ENCODE measurements at regions not wholly inside any gene's neighbourhood (a gene's known extent, or its start where the extent isn't known, plus 50 kb on each side); places are given as distances from the start of the nearest gene placed in this dataset.

DNA sequence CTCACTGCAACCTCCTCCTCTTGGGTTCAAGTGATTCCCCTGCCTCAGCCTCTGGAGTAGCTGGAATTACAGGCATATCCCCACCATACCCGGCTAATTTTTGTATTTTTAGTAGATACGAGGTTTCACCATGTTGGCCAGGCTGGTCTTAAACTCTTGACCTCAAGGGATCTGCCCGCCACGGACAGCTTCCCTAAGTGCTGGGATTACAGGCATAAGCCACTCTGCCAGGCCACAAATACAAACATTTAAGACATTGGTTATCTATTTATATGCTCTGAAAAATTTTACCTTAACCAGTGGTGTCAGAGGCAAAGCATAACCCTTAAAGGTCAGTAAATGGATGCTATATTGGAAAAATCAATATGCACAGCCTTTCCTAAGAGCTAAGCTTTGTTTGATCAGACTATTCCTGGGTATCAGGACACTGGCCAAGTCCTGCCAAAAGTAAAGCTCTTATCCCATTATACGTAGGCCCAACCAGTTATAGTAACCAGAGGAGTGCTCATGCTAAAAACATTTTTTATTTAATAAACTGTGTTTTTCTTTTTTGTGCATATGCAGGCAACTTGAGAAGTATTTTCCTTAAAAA, 56.4 kb upstream of the STARD13 start:
- Histone ChIP-seq H2BK15ac (ENCODE audit: low read depth, low read length) (no peak overlapping the region), H3K4ac (ENCODE audit: low read depth, low read length) (no peak overlapping the region), H2BK5ac (ENCODE audit: low read depth, low read length, poor library complexity, severe bottlenecking) (no peak overlapping the region), H3K27me3 (ENCODE audit: control insufficient read depth, insufficient read depth, low read length) (no peaks in the 10 kb centered on the region), H4K5ac (ENCODE audit: low read depth, low read length) (no peak overlapping the region), H3K27ac (ENCODE audit: insufficient read depth, low read length) (no peak overlapping the region), H3K4me1 (ENCODE audit: control insufficient read depth, insufficient read depth, low read length) (peaks cover 5% of the 10 kb centered on the region), H3K36me3 (ENCODE audit: control insufficient read depth, insufficient read depth, low read length) (peaks cover 5% of the 10 kb centered on the region), H2BK20ac (ENCODE audit: low read depth, low read length) (no peak overlapping the region), H3K4me2 (ENCODE audit: low read depth, low read length) (no peak overlapping the region), H2AK9ac (replicated peaks; ENCODE audit: low read depth, low read length, poor library complexity) (no peak overlapping the region), H3K56ac (ENCODE audit: extremely low read depth, insufficient read depth, low read length) (no peak overlapping the region), H4K8ac (ENCODE audit: low read depth in 2 of 2, low read length in 2 of 2) (no peak overlapping the region), H3K4me3 (ENCODE audit: insufficient read depth, low read depth, low read length) (no peak overlapping the region), H3K9ac (ENCODE audit: low read depth, low read length) (no peak overlapping the region), H3K14ac (replicated peaks; ENCODE audit: low read depth, low read length) (no peak overlapping the region), H4K91ac (ENCODE audit: insufficient read depth, low read depth, low read length) (no peak overlapping the region), H2AK5ac (ENCODE audit: low read depth, low read length) (no peak overlapping the region), H3K79me1 (ENCODE audit: low read depth in 1 of 2, low read length in 2 of 2) (peaks cover 47 to 69% of the 10 kb centered on the region in 2 experiments), H4K20me1 (ENCODE audit: insufficient read depth, low read length) (peaks cover 6% of the 10 kb centered on the region), H3K23ac (ENCODE audit: low read depth, low read length) (no peak overlapping the region), H2AFZ (replicated peaks; ENCODE audit: low read length, poor library complexity) (no peak overlapping the region), H3K9me3 (ENCODE audit: control insufficient read depth, insufficient read depth, low read length) (no peaks in the 10 kb centered on the region), H2BK120ac (ENCODE audit: low read depth, low read length) (no peak overlapping the region), H3K18ac (ENCODE audit: low read depth, low read length) (no peak overlapping the region), H3K9me1 (ENCODE audit: insufficient read depth, low read length) (0 out of 2 replicates have a peak, but pooled peaks cover 3% of the 10 kb centered on the region)
- TF ChIP-seq, protein P1, sequence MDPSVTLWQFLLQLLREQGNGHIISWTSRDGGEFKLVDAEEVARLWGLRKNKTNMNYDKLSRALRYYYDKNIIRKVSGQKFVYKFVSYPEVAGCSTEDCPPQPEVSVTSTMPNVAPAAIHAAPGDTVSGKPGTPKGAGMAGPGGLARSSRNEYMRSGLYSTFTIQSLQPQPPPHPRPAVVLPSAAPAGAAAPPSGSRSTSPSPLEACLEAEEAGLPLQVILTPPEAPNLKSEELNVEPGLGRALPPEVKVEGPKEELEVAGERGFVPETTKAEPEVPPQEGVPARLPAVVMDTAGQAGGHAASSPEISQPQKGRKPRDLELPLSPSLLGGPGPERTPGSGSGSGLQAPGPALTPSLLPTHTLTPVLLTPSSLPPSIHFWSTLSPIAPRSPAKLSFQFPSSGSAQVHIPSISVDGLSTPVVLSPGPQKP (IDR thresholded peaks at IDR 0.05; ENCODE audit: borderline replicate concordance, low read depth, low read length): no peak
- no peak for TF ChIP-seq BHLHE40 (IDR thresholded peaks at IDR 0.05; ENCODE audit: low read depth, low read length)
- TF ChIP-seq CEBPB (IDR thresholded peaks at IDR 0.05; ENCODE audit: low read depth, low read length): no peak
- no peak for TF ChIP-seq USF2 (IDR thresholded peaks at IDR 0.05; ENCODE audit: low read depth, low read length)
- no peak for TF ChIP-seq RCOR1 (IDR thresholded peaks at IDR 0.05; ENCODE audit: insufficient replicate concordance, low read length)
- TF ChIP-seq SMC3 (IDR thresholded peaks at IDR 0.05; ENCODE audit: low read depth, low read length): no peak
- TF ChIP-seq, protein P2, sequence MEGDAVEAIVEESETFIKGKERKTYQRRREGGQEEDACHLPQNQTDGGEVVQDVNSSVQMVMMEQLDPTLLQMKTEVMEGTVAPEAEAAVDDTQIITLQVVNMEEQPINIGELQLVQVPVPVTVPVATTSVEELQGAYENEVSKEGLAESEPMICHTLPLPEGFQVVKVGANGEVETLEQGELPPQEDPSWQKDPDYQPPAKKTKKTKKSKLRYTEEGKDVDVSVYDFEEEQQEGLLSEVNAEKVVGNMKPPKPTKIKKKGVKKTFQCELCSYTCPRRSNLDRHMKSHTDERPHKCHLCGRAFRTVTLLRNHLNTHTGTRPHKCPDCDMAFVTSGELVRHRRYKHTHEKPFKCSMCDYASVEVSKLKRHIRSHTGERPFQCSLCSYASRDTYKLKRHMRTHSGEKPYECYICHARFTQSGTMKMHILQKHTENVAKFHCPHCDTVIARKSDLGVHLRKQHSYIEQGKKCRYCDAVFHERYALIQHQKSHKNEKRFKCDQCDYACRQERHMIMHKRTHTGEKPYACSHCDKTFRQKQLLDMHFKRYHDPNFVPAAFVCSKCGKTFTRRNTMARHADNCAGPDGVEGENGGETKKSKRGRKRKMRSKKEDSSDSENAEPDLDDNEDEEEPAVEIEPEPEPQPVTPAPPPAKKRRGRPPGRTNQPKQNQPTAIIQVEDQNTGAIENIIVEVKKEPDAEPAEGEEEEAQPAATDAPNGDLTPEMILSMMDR (conservative IDR thresholded peaks at IDR 0.05; ENCODE audit: low read depth, low read length): no peak
- TF ChIP-seq RAD21 (IDR thresholded peaks at IDR 0.05; ENCODE audit: low read length): no peak
- TF ChIP-seq MAZ (IDR thresholded peaks at IDR 0.05; ENCODE audit: borderline replicate concordance, low read depth, low read length): no peak
- ATAC-seq (ENCODE audit: low read depth) (no peak), DNase-seq (no peak)
- ChIA-PET POLR2A (ENCODE audit: unreplicated experiment) (no interaction called here), CTCF (no interaction called here)
- no TSS peak for BruUV-seq (replicated peaks)
- WGBS, 2 experiments (ENCODE audit: extremely low coverage in 2 of 2, insufficient read length in 1 of 2): no CpG with 5 or more reads among the region's 5 CpGs
- in situ Hi-C loops (cut with MboI; ENCODE audit: low sequenced_read_pairs): loop anchor here (10.0 kb wide), 1 partner anchor 193 kb away; no protein-coding TSS in a partner anchor
- dilution Hi-C loops (cut with HindIII; ENCODE audit: low sequenced_read_pairs, unreplicated experiment): no loop called here
- intact Hi-C loops (cut with micrococcal nuclease): no loop called here

All from IMR-90 (cell line).